GM18502 (cell line): ENCODE measurements at regions not wholly inside any gene's neighbourhood (a gene's known extent, or its start where the extent isn't known, plus 50 kb on each side); places are given as distances from the start of the nearest gene placed in this dataset.
"Not testable (repeated sequence)": the region's sequence is repeated elsewhere in the genome, so short reads cannot be mapped to it uniquely, and the experiment has no call there.

Source experiments
- ATAC-seq: cut with Tn5 transposase; IDR thresholded peaks from one replicate; pipeline ENCODE4 v1.9.1; 2021; ENCODE audit warnings: mild to moderate bottlenecking; ENCODE audit not compliant: unreplicated experiment, poor library complexity

DNA sequence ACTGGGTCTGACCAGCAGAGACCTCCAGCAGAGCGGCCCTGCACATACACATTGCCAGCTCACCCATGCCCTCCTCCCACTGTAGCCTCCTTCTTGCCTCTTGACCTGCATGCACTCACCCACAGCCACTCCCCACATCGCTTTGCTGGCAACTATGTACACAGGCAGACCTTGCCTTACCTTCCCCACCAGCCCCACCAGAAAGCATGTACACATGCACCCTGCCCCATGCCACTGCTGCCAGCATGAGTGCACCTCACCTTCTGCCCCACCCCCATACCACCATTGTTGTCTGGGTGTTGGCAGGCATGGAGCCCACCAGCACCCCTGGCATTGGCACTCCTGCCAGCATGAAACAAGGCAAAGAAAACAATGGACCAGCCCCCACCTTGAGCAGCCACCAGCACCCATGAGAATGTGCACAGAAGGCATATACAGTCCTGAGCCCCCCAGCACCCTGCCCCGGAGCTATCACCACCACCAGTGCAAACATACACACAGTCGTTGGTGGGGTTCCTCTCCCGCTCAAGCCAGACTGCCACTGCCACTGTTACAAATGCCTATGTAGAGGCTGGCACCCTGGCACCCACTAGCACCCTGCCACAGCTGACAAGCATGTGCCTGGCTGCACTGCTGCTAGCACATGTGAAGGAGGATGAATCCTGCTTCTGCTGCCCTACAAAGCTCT lies 171.4 kb upstream of the NR4A3 start:
- ATAC-seq, result no peak

DNA sequence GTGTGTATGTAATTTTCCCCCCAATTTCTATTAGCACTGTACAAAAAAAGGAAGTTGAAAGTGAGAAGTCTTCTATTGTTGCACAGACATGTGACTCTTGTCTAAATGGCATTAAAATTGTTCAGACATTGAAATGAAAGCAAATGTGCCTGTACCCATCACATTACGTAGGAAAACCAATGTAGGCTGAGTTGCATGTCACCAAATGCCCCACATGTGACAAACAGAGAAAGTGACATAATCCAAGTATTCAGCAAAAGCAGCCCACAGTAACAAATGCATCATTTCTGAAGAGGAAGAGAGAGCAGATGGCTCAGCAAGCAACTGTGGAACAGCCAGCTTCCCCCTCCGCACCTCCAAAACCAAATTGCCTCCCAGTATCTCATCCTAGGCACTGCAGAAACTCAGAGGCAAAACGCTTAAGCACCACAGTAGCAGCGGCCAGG lies 161.5 kb upstream of the NR4A3 start:
- peak; percentile 93 for ATAC-seq

DNA sequence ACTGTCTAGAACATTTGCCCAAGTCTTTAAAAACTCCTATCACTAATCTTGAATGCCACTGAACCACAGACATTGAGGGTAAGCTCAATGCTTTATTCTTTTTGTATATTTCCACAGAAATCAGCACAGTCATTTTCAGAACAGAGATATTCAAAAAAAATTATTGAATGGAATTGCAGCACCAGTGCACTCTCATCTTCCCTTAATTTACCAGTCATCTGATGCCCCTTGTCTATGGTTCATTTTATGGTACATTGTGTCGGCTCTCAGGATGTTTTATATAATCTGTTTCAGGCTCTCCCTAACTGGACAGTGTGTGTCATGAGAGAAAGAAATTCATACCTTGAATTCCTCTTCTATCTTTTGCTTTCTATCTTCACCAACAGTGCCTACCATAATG lies 158.4 kb upstream of the NR4A3 start:
- ATAC-seq, result no peak

DNA sequence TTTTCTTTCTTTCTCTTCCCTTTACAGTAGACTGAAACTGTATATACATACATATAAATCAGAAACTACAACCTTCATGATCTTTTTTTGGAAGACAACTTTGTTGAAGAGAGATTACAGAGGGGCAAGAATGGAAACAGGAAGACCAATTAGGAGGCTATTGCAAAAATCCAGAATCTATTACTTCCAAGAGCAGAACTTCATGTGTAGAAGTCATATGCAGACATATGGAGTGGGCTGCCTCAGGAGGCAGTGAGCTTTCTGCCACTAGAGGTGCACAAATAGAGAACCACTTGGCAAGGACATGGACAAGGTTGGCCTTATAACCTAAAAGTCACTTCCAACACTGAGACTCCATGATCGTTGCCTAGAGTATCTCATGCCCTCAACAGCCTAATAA lies 157.8 kb upstream of the NR4A3 start:
- no peak for ATAC-seq

DNA sequence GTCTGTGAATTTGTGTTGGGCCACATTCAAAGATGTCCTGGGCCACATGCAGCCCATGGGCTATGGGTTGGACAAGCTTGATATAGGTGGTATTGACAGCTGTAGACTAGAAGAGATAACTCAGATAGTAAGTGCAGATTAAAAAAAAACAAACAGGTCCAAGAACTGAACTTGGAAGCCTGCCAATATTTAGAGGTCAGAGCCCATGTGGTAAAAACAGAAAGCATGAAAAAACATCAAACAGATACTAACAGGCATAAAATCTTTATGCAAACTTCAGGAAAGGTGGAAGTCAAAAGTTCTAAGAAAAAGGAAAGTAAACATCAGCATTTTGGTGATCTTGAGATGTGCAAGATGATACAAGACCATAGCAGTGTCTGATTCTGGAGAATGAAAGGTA lies 155.1 kb upstream of the NR4A3 start:
- no peak for ATAC-seq

DNA sequence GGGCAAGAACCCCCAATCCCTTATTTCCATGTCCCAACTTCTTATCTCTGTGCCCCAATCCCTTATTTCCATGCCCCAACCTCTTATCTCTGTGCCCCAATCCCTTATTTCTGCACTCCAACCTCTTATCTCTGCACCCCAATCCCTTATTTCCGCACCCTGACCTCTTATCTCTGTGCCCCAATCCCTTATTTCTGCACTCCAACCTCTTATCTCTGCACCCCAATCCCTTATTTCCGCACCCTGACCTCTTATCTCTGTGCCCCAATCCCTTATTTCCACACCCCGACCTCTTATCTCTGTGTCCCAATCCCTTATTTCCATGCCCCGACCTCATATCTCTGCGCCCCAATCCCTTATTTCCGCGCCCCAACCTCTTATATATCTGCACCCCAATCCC lies 150.8 kb upstream of the NR4A3 start:
- not testable (repeated sequence) for ATAC-seq

DNA sequence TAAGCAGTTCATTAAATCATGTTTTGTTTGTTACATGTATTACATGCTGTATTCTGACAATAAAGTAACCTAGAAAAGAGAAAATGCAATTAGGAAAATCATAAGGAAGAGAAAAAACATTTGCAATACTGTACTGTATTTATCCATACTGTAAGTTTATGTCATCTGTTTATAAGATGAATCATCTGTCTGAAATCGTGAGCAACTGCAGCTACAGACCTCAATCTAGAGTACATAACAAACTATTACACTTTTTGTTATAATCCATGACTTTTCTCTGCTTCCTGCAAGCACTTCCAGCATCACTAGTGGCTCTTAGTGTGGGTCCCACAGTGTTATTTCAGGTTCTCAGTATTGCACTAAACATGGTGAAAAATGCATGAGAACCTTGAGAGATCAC lies 144.4 kb upstream of the NR4A3 start:
- ATAC-seq, result no peak

DNA sequence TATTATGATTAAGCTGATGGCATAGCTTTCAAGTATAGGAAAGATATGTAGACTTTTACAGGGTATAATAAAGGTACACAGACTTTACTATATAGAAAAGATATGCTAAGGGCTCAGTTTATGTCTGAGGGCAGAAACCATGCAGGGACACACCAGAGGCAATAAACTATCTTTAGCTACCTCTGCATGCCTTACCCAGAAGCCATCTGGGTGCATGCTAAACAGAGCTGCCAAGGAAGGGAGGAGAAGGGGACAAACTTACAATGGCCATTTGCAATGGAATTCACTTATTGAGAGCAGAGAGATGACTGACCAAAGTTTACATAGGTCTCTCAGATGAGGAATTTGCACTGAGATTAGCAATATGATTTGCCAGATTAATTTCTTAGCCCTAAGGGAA lies 143.1 kb upstream of the NR4A3 start:
- ATAC-seq, result no peak

DNA sequence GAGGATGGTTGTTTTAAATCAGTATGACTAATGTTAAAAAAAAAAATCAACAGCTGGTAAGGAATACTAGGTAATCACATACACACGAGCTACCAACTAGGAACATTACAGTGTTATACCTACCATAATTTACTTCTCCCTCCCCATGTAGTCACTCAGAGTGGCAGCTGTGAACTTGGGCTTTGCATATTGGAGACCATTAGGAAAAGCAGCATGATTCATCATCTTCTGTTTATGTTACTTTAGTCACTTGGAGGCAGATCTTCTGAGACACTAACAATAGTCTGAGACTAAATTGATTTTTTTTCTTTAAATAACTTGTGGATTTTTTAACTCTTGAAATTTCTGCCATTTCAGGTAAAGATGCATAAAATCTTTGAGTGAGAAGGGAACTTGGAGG lies 141.5 kb upstream of the NR4A3 start:
- ATAC-seq, result no peak

DNA sequence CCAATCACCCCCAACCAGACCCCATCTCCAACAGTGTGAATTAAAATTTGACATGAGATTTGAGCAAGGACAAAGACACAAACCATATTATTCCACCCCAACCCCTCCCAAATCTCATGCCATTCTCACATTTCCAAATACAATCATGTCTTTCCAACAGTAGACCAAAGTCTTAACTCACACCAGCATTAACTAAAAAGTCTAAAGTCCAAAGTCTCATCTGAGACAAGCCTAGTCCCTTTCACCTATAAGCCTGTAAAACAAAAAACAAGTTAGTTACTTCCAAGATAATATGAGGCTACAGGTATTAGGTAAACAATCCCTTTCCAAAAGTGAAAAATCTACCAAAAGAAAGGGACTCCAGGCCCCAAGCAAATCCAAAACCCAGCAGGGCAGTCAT lies 140.6 kb upstream of the NR4A3 start:
- ATAC-seq, result no peak

DNA sequence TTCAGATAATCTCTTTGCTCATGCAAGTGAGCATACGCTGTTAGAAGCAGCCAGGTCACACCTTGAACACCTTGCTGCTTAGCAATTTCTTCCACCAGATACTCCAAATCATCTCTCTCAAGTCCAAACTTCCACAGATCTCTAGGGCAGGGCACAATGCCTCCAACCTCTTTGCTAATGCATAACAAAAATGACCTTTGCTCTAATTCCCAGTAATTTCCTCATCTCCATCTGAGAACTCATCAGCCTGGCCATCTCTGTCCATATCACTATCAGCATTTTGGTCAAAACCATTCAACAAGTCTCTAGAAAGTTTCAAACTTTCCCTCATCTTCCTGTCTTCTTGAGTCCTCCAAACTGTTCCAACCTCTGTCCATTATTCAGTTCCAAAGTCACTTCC lies 139.3 kb upstream of the NR4A3 start:
- no peak for ATAC-seq

DNA sequence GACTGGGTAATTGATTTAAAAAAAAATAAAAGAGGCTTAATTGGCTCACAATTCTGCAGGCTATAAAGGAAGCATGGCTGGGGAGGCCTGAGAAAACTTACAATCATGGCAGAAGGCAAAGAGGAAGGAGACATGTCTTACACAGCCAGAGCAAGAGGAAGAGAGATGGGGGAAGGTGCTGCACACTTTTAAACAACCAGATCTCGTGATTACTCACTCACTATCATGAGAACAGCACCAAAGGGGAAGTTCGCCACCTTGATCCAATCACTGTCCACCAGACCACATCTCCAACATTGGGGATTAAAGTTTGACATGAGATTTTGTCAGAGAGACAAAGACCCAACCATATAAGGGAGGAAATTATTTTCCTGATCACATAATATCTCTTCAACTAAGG lies 138.8 kb upstream of the NR4A3 start:
- no peak for ATAC-seq

DNA sequence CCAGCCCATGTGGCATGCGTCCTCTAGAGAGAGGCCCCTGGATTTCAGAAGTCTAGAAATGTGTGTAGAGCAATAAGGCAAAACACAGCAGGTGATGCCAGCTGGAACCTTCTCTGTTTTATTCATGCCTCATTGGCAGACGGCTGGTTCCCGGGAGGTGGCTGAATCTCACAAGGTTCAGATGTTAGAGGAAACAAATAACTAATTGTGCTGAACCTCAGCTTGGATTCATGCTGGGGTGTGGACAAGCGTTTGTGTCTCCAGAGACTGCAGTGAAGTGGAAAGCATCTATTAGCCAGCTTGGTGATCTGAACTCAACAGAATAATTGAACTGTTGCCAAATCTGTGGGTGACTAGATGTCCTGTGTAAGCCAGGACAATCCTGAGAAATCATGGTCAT lies 131.1 kb upstream of the NR4A3 start:
- ATAC-seq, result no peak

DNA sequence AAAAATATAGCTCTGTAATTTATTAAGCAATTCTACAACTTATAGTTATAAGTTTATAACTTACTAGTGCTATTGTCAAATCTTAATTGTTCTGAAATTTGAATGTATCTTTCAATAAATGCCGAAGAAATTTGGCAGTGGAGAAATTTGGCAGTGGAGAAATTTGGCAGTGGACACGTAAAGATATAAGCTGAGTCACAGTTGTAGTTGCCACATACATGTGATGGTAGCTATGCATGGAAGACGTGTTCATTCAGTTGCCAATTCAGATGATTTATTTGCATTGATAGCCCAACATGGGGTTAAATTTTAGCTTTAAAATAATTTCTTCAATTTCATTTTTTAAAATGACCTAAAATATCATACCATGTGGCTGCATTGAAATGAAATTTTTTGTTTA lies 127.8 kb upstream of the NR4A3 start:
- ATAC-seq, result no peak

DNA sequence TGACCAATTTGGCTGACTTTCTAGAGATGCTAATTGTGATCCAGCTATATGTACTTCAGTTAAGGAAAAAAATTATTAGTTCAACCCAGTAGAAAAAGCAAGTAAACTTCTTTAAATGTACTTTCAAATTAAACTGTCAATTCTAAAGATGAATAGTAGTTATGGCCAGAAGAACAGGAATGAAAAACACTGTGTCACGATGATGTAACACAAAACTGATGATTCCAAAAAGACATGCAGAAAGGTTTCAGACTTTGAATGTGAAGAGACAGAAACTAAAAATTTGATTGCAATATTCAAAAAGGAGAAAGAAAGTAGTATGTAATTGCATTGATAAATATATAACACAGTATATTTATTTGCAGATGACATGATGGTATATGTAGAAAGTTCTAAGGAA lies 127.3 kb upstream of the NR4A3 start:
- ATAC-seq, result no peak

DNA sequence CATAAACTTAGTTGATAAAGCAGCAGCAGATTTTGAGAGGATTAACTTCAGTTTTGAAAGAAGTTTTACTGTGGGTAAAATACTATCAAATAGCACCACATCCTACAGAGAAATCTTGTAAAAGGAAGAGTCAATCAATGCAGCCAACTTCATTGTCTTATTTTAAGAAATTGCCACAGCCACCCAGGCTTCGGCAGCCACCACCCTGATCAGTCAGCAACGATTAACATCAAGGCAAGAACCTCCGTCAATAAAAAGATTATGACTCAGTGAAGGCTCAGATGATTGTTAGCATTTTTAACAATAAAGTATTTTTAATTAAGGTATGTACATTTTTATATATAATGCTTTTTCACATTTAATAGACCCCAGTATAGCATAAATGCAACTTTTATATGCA lies 122.3 kb upstream of the NR4A3 start:
- no peak for ATAC-seq

DNA sequence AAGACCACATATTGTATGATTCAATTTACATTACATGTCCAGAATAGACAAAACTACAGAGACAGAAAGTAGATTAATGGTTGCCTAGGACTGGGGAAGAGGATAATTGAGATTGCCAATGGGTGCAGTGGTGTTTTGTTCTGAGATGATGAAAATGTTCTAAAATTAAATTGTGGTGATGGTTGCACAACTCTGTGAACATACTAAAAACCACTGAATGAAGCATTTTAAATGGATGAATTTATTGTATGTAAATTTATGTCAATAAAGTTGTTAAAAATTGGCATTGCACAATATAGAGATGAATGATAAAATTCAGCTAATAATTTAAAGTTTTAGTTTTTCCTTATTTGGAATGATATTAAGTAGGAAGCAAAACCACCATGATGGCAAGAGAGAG lies 109.5 kb upstream of the NR4A3 start:
- ATAC-seq, result no peak

DNA sequence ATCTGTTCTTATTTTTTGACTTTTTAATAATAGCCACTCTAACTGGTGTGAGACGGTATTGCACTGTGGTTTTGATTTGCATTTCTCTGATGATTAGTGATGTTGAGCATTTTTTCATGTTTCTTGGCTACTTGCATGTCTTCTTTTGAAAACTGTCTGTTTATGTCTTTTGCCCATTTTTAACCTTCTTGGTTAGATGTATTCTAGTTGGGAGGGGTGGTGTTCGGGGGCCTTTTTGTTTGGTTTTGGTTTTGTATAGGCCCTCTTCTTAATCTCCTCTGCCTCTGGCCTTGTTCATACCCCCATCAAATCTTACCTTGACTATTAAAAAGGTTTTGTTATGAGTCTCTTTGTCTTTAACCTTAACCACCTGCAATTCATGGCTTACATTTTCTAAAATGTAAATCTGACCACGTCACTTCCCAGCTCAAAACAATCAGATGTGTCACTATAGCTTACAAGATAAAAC lies 107.8 kb upstream of the NR4A3 start:
- peak; percentile 68 for ATAC-seq

DNA sequence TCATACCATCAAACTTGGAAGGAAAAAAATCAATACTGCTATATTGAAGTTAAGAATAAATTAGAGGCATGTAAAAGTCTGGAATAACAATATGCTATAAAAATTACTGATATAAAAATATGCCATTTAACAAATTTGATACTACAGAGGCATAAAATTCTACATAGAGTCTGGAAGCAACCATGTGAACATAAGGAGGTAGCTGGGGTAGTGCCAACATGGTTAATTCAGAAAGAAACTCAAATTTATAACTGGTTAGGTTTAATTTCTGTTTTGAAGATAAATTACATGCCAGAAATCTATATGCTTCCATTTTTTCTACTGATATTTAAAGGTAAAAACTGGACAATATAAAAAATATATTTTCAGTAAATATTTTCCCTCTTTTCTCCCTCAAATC lies 103.1 kb upstream of the NR4A3 start:
- ATAC-seq, result no peak

DNA sequence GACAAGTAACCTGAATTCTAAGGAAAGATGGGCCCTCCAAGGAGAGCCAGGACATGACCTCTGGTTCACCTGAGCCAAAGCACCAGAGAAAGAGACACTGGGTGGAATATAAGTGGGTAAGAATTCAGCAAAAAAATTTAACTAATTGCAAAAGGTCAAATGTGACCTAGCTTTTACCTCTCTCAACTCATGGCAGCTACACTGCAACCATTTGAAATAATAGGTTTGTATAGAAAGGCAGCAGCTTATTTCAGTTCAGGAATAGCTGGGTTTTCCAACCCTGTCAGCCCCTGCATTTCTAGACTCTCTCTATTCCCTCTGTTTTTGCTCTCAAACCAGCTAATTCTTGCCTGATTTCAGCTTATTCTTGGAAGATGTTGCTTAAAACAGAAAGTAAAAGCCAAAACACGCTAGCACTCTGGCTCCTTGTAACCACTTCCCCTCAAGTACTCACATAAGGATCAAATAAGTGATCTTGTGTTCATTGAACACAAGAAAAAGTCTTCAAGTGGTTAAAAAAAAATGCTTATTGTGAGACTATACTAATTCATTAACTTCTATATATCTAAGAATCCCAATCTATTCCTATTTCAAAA lies 101.1 kb upstream of the NR4A3 start:
- ATAC-seq, result peak; percentile 90

DNA sequence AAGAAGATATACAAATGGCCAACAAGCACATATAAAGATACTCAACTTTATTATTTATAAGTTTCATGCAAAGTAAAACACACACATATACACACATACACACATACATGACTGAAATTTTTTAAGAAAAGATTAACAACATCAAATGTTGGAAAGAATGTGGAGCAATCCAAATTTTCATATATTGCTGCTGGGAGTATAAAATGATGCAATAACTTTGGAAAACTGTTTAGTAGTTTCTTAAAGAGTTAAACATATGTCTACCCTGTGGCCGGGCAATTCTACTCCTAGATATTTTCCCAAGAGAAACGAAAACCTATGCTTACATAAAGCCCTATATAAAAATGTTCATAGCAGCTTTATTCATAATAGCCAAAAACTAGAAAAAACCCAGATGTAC lies 99.8 kb upstream of the NR4A3 start:
- ATAC-seq, result no peak

DNA sequence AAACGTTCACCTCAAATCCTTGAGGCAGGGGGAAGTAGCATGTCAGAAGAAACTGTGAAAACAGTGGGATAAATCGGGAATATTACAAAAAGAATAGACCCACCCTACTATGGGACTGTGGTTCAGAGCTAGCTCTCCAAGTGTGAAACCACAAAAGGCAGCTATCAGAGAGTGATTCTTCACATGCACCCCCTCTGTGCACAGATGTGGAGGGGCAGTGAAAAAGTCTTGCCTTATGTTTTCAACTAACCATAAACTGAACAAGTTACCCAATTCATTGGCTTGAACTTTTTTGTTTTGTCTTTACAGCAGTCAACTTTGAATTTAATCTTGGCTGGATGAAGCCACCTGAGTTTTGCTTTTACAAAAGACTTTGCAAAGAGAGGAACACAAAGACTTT lies 98.8 kb upstream of the NR4A3 start:
- ATAC-seq, result no peak
